GM21390 (cell line): ENCODE measurements at regions not wholly inside any gene's neighbourhood (a gene's known extent, or its start where the extent isn't known, plus 50 kb on each side); places are given as distances from the start of the nearest gene placed in this dataset.

Source experiments
- ATAC-seq: cut with Tn5 transposase; IDR thresholded peaks from one replicate; pipeline ENCODE4 v1.9.1; 2021; ENCODE audit not compliant: unreplicated experiment

DNA sequence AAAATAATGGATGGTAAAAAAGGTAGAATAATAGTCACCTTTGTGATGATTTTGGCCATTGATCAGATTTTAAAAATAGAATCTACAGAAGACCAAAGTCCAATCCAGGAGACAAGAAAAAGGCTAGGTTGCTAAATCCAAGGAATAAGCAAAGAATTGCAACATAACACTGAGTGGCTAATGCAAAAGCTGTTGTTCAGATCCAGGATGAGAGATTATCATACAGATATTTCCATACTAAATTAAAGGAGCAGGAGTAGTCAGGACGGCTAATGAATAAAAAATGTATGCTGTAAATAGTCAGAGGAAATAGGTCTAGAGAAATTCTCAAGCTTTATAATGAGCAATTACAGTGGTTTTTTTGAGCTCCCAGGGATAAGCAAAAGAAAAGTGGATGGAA lies 745.9 kb upstream of the ACVR2A start:
- no peak for ATAC-seq

DNA sequence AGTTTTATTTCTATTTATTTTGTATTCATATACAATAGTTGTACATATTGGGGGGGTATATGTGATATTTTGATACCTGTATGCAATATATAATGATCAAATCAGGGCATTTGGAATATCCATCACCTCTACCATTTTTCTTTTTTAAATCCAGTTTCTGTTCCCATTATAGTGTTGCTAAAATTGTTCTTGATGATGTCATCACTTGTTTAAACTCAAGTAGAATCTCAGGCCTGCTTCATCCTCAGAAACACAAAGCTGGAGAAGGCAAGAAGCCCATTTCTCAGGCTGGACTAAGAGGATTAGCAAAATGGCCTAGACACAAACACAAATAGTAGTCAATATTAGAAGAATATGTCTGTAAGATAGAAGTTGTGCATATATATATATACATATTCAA lies 747.1 kb upstream of the ACVR2A start:
- ATAC-seq: no peak

DNA sequence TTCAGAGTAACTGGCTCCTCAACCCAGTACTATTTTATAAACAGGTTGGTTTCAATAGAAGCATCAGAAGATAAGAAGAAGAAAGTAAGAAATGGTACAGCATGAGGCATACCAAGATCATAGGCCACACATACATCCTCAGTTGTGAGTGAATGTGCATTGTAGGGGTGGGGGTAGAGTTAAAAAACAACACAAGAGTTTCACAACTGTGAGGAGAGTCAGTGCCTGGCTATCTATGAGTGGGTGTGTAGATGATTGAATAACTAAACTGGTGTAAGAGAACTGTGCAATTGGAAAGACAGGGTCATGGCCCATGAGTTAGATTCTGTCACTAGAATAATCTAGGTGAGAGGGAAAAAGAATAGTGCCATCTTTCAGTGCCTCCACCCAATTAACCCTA lies 748.2 kb upstream of the ACVR2A start:
- ATAC-seq: no peak

DNA sequence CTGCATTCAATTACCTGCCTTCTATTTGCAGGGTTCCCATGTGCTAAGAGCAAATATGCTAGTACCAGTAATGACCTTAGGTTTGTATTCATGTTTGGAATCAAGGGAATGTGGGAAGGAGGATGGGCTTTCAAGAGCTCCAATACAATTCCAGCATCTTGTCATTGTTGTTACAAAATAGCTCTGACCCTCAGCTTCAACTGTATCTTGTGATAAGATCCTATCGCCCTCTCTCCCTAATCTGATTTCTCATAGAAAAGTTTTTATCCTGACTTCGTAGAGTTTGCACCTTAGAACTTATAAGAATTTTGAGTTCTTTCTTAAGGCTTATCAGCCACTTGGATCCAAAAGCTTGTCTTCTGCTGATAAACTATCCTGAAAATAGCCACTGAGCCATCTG lies 749.5 kb upstream of the ACVR2A start:
- ATAC-seq: no peak

DNA sequence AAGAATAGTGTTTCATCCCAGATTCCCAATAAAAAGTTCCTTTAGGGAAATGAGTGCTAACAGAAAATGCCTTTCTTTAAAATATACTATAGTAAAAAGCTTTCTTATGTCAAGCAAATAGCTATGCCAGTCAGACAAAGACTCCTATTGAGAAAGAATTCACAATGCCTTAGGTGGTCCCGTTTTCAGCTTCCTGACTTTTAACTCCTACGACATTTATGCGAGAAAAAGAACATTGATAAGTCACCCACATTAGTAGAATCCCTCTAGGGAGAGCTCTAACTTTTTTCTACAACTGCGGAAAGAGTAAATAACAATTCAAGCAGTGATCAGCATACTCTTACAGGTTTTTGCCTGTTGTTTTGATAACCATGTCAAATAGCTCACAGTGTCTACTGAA lies 750.8 kb upstream of the ACVR2A start:
- ATAC-seq: no peak

DNA sequence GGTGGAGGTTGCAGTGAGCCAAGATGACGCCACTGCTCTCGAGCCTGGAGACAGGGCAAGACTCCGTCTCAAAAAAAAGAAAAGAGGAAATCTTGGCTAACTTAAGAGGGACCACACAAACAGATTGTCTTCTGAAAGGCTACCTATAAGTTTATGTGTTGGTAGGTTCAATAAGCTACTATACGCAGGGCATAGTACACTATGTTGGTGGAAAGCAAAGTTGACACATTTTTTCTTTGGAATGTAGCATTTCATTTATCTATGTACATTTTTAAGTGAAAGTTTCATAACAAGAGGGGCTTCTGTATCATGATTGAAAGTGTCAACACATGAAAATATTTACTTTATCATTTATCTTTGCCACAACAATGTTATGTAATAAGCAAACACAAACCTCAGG lies 752.6 kb upstream of the ACVR2A start:
- ATAC-seq: no peak

DNA sequence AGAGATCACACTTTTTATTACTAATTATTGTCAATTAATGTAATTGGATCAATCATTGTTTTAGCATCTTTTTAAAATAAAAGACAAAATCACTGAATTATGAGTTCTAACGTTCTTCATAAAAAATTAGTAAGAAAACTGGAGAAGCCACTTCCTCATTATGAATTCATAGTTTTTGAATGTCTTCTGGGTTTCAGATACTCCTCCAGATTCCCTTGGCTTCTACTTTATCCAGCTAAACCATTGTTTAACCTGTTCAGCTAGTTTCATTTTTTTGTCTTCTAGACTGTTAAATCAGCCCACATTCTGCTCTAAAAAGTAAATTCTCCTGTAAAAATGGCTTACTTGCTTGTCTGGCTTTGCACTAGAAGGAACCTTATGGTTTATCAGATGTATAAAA lies 753.4 kb upstream of the ACVR2A start:
- ATAC-seq: no peak

DNA sequence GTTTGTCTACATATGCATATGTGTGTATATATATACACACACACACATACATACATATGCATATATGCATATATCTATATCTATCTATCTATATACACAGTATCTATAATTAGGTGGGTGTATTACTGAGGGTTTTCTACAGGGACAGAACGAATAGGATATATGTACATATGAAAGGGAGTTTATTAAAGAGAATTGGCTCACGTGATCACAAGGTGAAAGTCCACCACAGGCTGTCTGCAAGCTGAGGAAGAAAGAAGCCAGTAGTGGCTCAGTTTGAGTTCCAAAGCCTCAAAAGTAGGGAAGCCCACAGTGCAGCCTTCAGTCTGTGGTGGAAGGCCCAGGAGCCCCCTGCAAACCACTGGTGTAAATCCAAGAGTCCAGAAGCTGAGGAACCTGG lies 756.0 kb upstream of the ACVR2A start:
- ATAC-seq: no peak

DNA sequence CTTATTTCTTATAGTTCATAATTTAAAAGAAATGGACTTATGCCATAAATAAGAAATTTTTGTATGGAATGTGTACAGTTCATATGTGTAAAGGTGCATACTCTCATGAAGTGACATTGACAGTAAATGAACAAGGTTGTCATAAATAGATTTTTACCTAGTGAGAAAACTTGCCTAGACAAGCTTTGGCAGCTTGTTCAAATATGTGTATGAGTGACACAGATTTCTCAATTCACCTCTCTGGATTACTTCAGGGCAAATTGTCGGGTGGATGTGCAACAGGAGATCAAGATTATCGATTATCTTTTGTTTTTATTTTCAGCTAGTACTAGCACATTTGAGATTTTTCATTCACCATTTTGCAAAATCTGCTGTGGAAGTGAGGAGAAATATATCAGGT lies 758.1 kb upstream of the ACVR2A start:
- ATAC-seq: no peak

DNA sequence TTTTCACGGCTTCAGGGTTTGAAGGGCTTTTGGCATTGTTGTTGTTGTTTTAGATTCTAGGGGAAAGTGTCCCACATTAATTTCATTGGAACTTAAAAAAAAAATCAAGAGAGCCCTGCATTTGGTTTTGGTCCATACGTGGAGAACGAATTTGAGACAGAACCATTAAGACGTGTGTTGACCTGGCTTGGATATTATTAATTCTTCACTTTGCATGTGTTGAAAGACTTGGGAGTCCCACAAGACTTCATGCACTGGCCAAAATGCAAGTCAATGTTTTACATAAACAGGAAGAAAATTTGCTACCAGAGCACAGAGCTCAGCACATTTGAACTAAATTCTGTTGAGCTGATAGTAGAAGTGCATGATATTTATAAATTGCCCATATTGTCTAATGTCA lies 761.2 kb upstream of the ACVR2A start:
- ATAC-seq: no peak

DNA sequence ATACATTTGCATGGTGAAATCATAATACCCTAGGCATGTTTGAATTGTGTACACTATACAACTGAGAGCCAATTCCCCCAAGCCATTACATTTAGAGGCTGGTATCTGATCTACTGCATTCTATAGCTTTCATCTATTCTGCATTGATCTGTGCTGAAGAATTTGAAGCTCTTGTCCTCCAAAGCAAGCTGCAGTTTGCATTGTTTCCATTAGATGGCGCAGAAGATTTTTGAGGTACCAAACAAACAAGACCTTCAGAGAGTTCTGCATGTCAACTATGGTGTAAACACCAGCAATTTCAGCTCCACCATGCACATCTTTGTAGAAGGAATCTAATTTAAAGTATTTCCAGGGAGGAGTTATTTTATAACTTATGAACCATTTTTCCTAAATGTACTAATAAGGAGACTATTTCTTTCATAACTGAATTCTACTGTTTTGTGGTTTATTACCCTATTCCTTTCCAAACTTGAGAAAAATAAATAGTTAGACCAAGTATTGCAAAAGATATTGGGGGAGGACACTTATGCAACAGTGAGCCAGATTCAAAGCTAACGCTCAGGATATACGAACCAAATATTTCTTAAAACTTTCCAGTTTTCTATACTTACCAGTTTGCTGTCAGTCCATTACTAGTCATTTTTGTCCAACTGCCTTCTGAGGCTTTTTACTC lies 761.8 kb upstream of the ACVR2A start:
- ATAC-seq: peak; percentile 87

DNA sequence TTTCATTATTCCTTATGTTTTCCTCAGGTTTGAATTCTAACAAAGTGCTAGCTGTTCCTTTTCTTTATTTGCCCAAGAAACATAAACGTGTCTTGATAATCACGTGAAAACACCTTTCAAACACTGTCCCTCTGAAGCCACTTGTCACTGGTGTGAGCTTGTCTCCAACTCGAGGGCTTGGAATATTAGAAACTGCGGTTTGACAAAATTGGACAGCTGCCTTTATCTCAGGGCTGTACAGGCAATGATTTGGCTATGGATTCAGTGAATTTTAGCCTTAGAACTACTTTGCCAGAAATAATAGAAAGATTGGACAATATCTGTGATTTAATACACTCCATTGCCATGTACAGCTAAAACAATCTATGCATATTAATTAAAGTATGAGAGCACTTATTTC lies 763.0 kb upstream of the ACVR2A start:
- no peak for ATAC-seq

DNA sequence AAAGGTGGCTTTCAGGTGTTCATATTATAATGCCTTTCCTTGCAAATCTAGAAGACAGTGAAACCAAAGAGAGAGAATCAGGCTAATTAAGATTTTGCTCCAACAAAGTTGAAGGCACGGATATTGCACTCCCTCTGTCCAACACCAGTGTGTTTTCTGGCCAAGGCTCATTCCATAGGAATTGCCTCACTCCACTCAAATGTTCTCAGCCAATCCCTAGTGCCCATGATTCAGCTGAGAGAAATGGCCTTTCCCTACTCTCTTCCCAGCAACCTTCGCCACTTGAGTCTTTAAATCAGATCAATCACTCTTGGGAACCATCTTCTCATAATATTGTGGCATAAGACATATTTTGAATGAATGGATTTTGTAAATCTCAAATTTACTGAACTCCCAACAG lies 768.2 kb upstream of the ACVR2A start:
- no peak for ATAC-seq

DNA sequence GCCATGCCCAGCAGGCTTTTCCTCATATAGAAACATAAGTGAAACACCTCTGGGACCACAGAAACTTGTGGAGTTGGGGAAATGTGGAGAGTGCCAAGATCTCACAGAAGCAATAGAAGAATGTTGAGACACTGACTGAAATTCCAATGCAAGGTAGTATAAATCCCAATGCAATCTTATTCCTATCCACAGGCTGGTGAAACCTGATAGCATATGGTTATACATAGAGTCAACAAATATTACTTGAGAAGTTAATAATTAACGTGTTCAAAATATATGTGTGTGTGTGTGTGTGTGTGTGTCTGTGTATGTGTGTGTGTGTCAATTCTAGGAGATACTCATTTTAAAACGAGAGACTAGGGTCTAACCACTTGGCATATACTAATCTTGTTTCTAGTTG lies 776.8 kb upstream of the ACVR2A start:
- no peak for ATAC-seq

DNA sequence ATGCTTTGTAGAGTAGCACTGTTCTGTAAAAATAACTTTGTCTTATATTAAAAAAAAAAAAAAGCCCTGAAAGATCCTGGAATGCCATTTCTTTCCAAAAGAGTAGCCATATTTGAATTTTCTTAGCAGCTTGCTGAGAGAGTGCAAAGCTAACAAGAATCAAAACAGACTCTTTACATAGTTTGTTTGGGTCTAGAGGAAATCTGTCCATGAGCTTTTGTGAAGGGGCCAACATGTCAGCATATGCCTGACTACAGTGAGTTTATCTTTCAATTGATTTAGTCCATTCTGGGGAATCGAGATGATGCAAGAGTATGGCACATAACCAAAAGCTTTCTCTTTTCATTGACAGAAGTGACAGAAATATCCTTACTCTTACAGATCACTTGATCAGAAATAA lies 777.7 kb upstream of the ACVR2A start:
- ATAC-seq: no peak

DNA sequence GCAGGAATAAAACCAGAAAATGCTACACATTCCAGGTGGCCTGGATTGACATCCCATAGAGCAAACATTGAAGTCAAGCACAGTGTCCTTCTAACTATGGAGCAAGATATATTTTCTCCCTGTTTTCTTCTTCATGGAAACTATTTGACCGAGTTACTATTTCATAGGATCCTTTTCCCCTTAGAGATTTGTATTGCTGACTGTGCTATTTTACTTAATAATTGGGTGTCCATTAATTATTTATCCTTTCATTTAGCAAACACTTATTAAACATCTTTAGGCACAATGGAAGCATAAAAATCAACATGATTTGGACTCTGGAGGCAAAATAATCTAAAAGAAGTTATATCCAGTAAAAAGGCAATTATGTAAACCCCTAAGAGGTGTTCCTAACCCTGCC lies 782.8 kb upstream of the ACVR2A start:
- ATAC-seq: no peak

DNA sequence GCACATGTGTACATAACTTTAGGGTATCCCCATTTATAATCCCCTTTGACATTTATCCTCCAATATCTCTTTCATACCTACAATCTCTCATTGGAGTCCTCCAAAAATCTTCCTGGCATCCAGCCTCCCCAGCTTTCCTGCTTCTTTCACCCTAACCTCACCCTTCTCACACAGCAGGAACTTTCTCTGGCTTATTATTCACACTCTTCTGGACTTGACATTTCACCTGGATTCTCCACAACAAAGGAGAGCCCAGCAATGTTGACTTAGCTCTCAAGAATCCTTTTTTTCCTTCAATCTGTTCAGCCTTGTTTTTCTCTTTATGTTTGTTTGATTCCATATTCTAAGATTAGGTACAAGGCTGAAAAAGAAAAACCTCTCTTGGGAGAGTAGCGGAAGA lies 783.6 kb upstream of the ACVR2A start:
- no peak for ATAC-seq

DNA sequence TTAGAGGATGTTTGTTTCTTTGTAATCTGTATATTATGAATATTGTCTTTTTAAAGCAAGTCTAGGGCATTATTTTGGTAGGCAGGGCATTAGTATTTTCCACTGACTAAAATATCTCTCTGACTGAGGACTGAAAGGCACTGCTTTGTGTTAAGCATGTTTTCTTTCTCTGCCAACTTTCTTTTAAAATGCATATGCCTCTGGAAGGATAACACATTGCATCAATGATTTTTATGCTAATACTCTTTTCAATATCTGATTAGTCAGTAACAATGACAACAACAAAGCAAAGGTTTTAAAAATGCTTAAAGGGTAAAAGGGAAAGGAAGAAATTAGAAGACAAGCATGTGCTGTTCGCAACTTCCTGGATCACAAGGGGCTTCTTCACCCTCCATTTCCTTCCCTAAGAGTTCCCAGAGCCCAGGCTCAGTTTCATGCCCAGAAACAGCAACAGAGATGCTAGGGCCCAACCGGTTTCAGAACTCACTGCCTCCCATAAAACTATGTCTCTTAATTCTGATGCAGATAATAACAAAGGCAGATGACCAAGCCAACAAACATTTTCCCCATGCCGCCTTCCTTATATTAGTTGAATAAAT lies 786.8 kb upstream of the ACVR2A start:
- no peak for ATAC-seq

DNA sequence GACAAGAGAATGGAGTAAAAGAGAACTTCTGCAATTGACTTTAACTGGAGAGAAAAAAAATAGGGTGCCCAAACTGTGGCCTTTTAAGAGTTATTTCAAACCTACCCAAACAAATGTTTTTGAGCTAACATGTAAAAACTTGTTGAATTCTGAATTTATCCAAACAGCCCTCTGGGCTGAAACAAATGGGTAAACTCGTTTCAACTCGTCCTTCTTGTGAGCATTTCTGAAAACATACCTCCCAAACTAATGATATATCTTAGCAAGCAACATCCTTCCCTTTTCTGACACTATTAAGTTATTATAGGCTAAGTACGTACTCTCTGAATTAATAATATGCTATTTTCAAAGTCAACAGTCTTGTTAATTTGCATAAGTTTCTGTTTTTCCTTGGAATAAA lies 793.0 kb upstream of the ACVR2A start:
- no peak for ATAC-seq

DNA sequence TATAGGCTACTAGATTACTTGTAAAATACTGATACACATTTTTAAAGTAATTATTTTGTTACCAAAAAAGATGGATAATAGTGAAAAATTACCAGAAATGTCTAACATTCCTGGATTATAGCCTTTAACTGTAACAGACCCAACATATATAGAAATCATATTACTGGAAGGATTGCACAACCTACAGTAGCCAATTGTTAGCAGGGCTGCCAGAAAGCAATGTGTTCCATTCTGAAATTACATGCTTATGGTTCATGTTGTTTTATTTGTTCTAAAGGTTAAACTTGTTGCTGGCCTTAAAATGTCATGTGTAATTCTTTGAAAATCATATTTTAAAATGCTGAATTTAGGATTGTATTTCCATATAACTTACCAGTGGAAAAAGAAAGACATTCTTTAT lies 793.6 kb upstream of the ACVR2A start:
- ATAC-seq: no peak

DNA sequence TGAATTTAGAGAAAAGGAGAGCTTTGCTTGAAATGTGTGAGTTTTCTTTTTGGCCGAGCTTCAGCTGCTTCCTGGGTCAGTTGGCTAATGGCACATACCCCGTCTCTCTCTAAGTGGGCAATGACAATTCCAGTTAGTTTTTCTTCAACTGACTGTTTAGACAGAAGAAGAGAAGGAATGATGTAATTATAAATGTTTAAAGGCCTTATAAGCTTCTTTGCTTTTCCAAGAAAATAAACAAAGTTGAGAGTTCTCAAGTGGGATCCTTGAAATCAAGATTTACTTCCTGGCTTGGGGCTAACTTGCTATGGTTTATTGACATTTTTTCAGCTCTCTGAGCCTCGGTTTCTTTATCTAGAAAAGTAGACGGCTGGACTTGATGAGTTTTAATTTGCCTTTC lies 794.9 kb upstream of the ACVR2A start:
- ATAC-seq: no peak

DNA sequence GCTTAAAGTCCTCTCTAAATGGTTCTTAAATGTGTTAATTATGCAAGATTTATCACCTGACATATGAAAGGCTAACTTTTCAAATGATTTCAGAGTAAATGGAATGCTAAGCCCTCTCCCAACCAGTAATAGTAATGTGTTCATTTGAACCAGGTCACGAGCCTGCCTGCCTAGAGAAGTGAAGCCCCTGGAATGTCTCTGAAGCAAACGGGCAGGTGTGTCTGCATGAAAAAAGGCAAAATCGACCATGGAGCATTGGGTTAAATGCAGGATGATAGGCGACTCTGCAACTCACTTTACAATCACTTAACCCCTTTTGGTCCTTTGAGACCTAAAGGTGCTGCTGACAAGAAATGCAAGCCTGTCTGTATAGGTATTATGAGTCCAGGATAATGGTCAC lies 798.4 kb upstream of the ACVR2A start:
- no peak for ATAC-seq

DNA sequence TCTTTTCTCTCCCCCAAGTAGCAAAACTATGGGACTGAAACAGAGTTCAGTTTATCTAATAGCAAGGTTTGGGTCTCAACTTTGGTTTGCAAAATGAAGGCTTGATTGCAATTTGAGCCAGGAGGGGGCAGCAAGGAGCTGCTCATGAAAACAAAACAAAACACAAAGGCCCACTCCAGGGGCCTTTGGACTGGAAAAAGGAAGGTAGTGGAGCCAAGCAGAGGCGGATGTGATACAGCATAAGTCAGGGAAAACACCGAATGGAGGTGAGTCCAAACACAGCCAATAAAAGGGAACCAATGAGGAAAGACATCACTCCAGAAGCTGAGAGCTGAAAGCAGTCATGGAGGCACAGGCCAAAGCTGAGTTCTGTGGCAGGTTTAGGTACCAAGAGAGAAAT lies 799.7 kb upstream of the ACVR2A start:
- ATAC-seq: peak; percentile 63
